Mesenchymal stem cell (in vitro differentiated cells and primary cell): ENCODE measurements at regions not wholly inside any gene's neighbourhood (a gene's known extent, or its start where the extent isn't known, plus 50 kb on each side); places are given as distances from the start of the nearest gene placed in this dataset.

Source experiments
- DNase-seq: peaks from one replicate; pipeline ENCODE4 v3.0.0-alpha.2; 2013
- H2AFZ ChIP-seq: one replicate; pipeline ENCODE4 v1.6.1; 2013; ENCODE audit warnings: low read depth, mild to moderate bottlenecking, control low read depth, inconsistent platforms, low read length, moderate library complexity
- H2AK5ac ChIP-seq: 2 replicates; pipeline ENCODE4 v1.6.1; 2013; ENCODE audit warnings: low read length, moderate library complexity, mild to moderate bottlenecking, inconsistent platforms; ENCODE audit not compliant: severe bottlenecking
- H2BK120ac ChIP-seq: one replicate; pipeline ENCODE4 v1.6.1; 2013; ENCODE audit warnings: low read depth, mild to moderate bottlenecking, inconsistent platforms, low read length, moderate library complexity
- H2BK12ac ChIP-seq, 2 experiments: one replicate each; pipeline ENCODE4 v1.6.1; 2013; ENCODE audit warnings: inconsistent platforms in 2 of 2, low read length in 2 of 2, mild to moderate bottlenecking in 2 of 2, moderate library complexity in 2 of 2, control low read depth in 1 of 2
- H2BK15ac ChIP-seq: one replicate; pipeline ENCODE4 v1.6.1; 2013; ENCODE audit warnings: mild to moderate bottlenecking, low read depth, inconsistent platforms; ENCODE audit not compliant: poor library complexity, severe bottlenecking
- H2BK5ac ChIP-seq: 2 replicates; pipeline ENCODE4 v1.6.1; 2013; ENCODE audit warnings: low read depth, mild to moderate bottlenecking, low read length, control low read depth, inconsistent platforms; ENCODE audit not compliant: poor library complexity, severe bottlenecking
- H3K14ac ChIP-seq, 2 experiments: one replicate each; pipeline ENCODE4 v1.6.1; 2013; ENCODE audit warnings: inconsistent platforms in 2 of 2, low read length in 2 of 2, control low read depth in 1 of 2, mild to moderate bottlenecking in 1 of 2, moderate library complexity in 1 of 2
- H3K18ac ChIP-seq, 2 experiments: one replicate each; pipeline ENCODE4 v1.6.1; 2013; ENCODE audit warnings: inconsistent platforms in 2 of 2, low read length in 2 of 2, control low read depth in 1 of 2, low read depth in 1 of 2, mild to moderate bottlenecking in 1 of 2
- H3K23ac ChIP-seq, 2 experiments: one replicate each; pipeline ENCODE4 v1.6.1; 2013; ENCODE audit warnings: inconsistent platforms in 2 of 2, low read length in 2 of 2, mild to moderate bottlenecking in 2 of 2, moderate library complexity in 2 of 2, control low read depth in 1 of 2
- H3K27ac ChIP-seq: 2 replicates; pipeline ENCODE4 v1.5.1; 2013; ENCODE audit warnings: mild to moderate bottlenecking, moderate library complexity, low read length, control low read depth, inconsistent platforms; ENCODE audit not compliant: poor library complexity, severe bottlenecking
- H3K27me3 ChIP-seq, 2 experiments: 2 replicates each; pipeline versions ENCODE4 v1.6.1 to v1.7.0; 2013; ENCODE audit warnings: low read length in 2 of 2, mild to moderate bottlenecking in 2 of 2, moderate library complexity in 2 of 2, control low read depth in 1 of 2, inconsistent platforms in 1 of 2; ENCODE audit not compliant: control insufficient read depth in 1 of 2, insufficient read depth in 1 of 2
- H3K36me3 ChIP-seq, 2 experiments: 2 replicates each; pipeline versions ENCODE4 v1.6.1 to v1.7.0; 2013; ENCODE audit warnings: low read length in 2 of 2, control low read depth in 1 of 2, inconsistent platforms in 1 of 2, low read depth in 1 of 2, mild to moderate bottlenecking in 1 of 2; ENCODE audit not compliant: insufficient read depth in 2 of 2, control insufficient read depth in 1 of 2
- H3K4ac ChIP-seq, 2 experiments: one replicate each; pipeline ENCODE4 v1.6.1; 2013; ENCODE audit warnings: inconsistent platforms in 2 of 2, low read length in 2 of 2, mild to moderate bottlenecking in 2 of 2, moderate library complexity in 2 of 2, control low read depth in 1 of 2, low read depth in 1 of 2
- H3K4me1 ChIP-seq: 2 replicates; pipeline ENCODE4 v1.6.1; 2013; ENCODE audit warnings: low read depth, low read length, control low read depth; ENCODE audit not compliant: control insufficient read depth, insufficient read depth
- H3K4me2 ChIP-seq: 2 replicates; pipeline ENCODE4 v1.6.1; 2013; ENCODE audit warnings: low read length, mild to moderate bottlenecking, inconsistent platforms; ENCODE audit not compliant: poor library complexity, severe bottlenecking
- H3K4me3 ChIP-seq, 2 experiments: 2 replicates each; pipeline versions ENCODE4 v1.5.1 to v1.7.0; 2013; ENCODE audit warnings: low read length in 2 of 2, mild to moderate bottlenecking in 2 of 2, control low read depth in 1 of 2, low read depth in 1 of 2; ENCODE audit not compliant: insufficient read depth in 1 of 2
- H3K79me1 ChIP-seq: replicated peaks from 2 replicates; pipeline ENCODE4 v1.6.1; 2013; ENCODE audit warnings: mild to moderate bottlenecking, control low read depth, low read length, inconsistent platforms; ENCODE audit not compliant: poor library complexity, severe bottlenecking
- H3K9ac ChIP-seq: 2 replicates; pipeline ENCODE4 v1.7.0; 2013; ENCODE audit warnings: mild to moderate bottlenecking, low read length, moderate library complexity
- H3K9me3 ChIP-seq: 2 replicates; pipeline ENCODE4 v1.7.0; 2013; ENCODE audit warnings: mild to moderate bottlenecking, low read length; ENCODE audit not compliant: control insufficient read depth
- H4K8ac ChIP-seq: one replicate; pipeline ENCODE4 v1.6.1; 2013; ENCODE audit warnings: inconsistent platforms, mild to moderate bottlenecking, low read length, moderate library complexity
- H4K91ac ChIP-seq: one replicate; pipeline ENCODE4 v1.6.1; 2013; ENCODE audit warnings: mild to moderate bottlenecking, low read length, inconsistent platforms
- WGBS: methylation state at CpG from one replicate; pipeline ENCODE4 v1.1.7; 2013; ENCODE audit warnings: mixed read lengths; 5-methylcytosine and 5-hydroxymethylcytosine counted together

GRCh38 chr18:76730901-76731300 lies 91.5 kb upstream of the ZNF236 start:
- no peak overlapping the region for H4K91ac ChIP-seq
- H3K14ac ChIP-seq = no peak overlapping the region
- no peak overlapping the region for H3K4ac ChIP-seq
- 77% methylated on average over 1 of the region's 2 CpGs for WGBS
- no peak overlapping the region for H3K9ac ChIP-seq
- no peak overlapping the region for H3K4me2 ChIP-seq
- peaks cover 0 to 21% of the 10 kb centered on the region in 2 experiments for H3K27me3 ChIP-seq
- H2AFZ ChIP-seq = no peak overlapping the region
- H3K18ac ChIP-seq = no peak overlapping the region
- no peaks in the 10 kb centered on the region for H3K9me3 ChIP-seq
- no peak overlapping the region for H2BK12ac ChIP-seq
- H3K79me1 ChIP-seq = no peaks in the 10 kb centered on the region
- no peak for DNase-seq
- no peak overlapping the region for H3K27ac ChIP-seq
- H3K4me3 ChIP-seq = no peak overlapping the region
- H2AK5ac ChIP-seq = no peak overlapping the region
- no peak overlapping the region for H4K8ac ChIP-seq
- no peak overlapping the region for H2BK120ac ChIP-seq
- no peaks in the 10 kb centered on the region for H3K4me1 ChIP-seq
- no peak overlapping the region for H2BK15ac ChIP-seq
- H3K36me3 ChIP-seq = no peaks in the 10 kb centered on the region
- H2BK5ac ChIP-seq = no peak overlapping the region
- no peak overlapping the region for H3K23ac ChIP-seq

- no peak overlapping the region for H2AFZ ChIP-seq
- H3K27me3 ChIP-seq = peaks cover 0 to 23% of the 10 kb centered on the region in 2 experiments
- no peak overlapping the region for H3K4ac ChIP-seq
- H2BK120ac ChIP-seq = no peak overlapping the region
- no peak overlapping the region for H4K91ac ChIP-seq
- no CpG with 5 or more reads among the region's 1 CpG for WGBS
- H3K36me3 ChIP-seq = no peaks in the 10 kb centered on the region
- no peak overlapping the region for H3K4me2 ChIP-seq
- DNase-seq = no peak
- H3K4me1 ChIP-seq = no peaks in the 10 kb centered on the region
- H2BK5ac ChIP-seq = no peak overlapping the region
- no peak overlapping the region for H3K9ac ChIP-seq
- H3K23ac ChIP-seq = no peak overlapping the region
- H4K8ac ChIP-seq = no peak overlapping the region
- H3K18ac ChIP-seq = no peak overlapping the region
- H3K9me3 ChIP-seq = no peaks in the 10 kb centered on the region
- H3K14ac ChIP-seq = no peak overlapping the region
- H3K79me1 ChIP-seq = no peaks in the 10 kb centered on the region
- H3K27ac ChIP-seq = no peak overlapping the region
- no peak overlapping the region for H2BK15ac ChIP-seq
- H2BK12ac ChIP-seq = no peak overlapping the region
- H2AK5ac ChIP-seq = no peak overlapping the region
- H3K4me3 ChIP-seq = no peak overlapping the region
Observed at GRCh38 chr18:76727589-76727988, 94.8 kb upstream of the ZNF236 start.

GRCh38 chr18:76725445-76725844 lies 96.9 kb upstream of the ZNF236 start:
- H2AK5ac ChIP-seq = no peak overlapping the region
- no peak for DNase-seq
- H3K23ac ChIP-seq = no peak overlapping the region
- no peak overlapping the region for H3K14ac ChIP-seq
- no peaks in the 10 kb centered on the region for H3K4me1 ChIP-seq
- H2BK120ac ChIP-seq = no peak overlapping the region
- H2BK5ac ChIP-seq = no peak overlapping the region
- H3K79me1 ChIP-seq = no peaks in the 10 kb centered on the region
- no peak overlapping the region for H3K4me3 ChIP-seq
- H2AFZ ChIP-seq = no peak overlapping the region
- no peak overlapping the region for H4K91ac ChIP-seq
- 83% methylated on average over 1 of the region's 2 CpGs for WGBS
- H4K8ac ChIP-seq = no peak overlapping the region
- H3K9ac ChIP-seq = no peak overlapping the region
- no peaks in the 10 kb centered on the region for H3K36me3 ChIP-seq
- H3K4me2 ChIP-seq = no peak overlapping the region
- no peak overlapping the region for H3K4ac ChIP-seq
- H3K27ac ChIP-seq = no peak overlapping the region
- no peak overlapping the region for H2BK12ac ChIP-seq
- H3K27me3 ChIP-seq = peaks cover 0 to 15% of the 10 kb centered on the region in 2 experiments
- H3K9me3 ChIP-seq = no peaks in the 10 kb centered on the region
- H3K18ac ChIP-seq = no peak overlapping the region
- no peak overlapping the region for H2BK15ac ChIP-seq

- Histone ChIP-seq H4K91ac (no peak overlapping the region), H3K27ac (no peak overlapping the region)
Observed at GRCh38 chr18:76722224-76723061, 99.9 kb upstream of the ZNF236 start.

More at GRCh38 chr18:76722224-76723061, 99.9 kb upstream of the ZNF236 start:
- Histone ChIP-seq H3K9me3 (no peaks in the 10 kb centered on the region), H2AFZ (no peak overlapping the region), H3K9ac (no peak overlapping the region), H3K18ac (no peak overlapping the region), H3K4me3 (no peak overlapping the region), H4K8ac (no peak overlapping the region), H3K27me3 (peaks cover 0 to 15% of the 10 kb centered on the region in 2 experiments), H2AK5ac (no peak overlapping the region), H3K36me3 (no peaks in the 10 kb centered on the region), H2BK120ac (no peak overlapping the region), H3K4ac (no peak overlapping the region), H3K4me2 (no peak overlapping the region), H3K14ac (peak overlapping the region in 1 of 2 experiments; percentile 68), H3K4me1 (no peaks in the 10 kb centered on the region), H2BK5ac (no peak overlapping the region), H2BK12ac (no peak overlapping the region), H2BK15ac (no peak overlapping the region), H3K79me1 (no peaks in the 10 kb centered on the region), H3K23ac (no peak overlapping the region)
- no peak for DNase-seq
- WGBS = 85% methylated on average over 11 of the region's 14 CpGs
